ENCODE measurements at regions not wholly inside any gene's neighbourhood (a gene's known extent, or its start where the extent isn't known, plus 50 kb on each side); places are given as distances from the start of the nearest gene placed in this dataset.
A peak's percentile ranks its signal among the peaks of the same experiment; 100 is the strongest.

DNA sequence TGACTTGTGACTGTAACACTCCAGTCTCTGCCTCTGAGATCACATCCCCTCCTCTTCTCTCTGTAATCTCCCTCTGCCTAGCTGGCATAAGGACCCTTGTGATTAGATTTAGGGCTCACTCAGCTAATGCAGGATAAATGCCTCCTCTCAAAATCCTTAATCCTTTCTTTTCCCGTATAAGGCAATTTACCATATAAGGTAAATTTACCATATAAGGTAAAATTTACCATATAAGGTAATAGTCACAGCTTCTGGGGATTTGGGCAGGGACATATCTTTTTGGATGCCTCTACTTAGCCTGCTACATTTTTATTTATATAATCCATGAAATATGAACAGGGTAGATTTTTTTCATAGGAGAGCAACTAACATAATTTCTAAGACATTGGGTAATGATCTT lies 318.0 kb upstream of the PUM3 start:
- H3K36me3 ChIP-seq: no peaks in the 10 kb centered on the region
- no peaks in the 10 kb centered on the region for H3K27me3 ChIP-seq
- intact Hi-C loops (cut with DNase I): no loop called here
- no peaks in the 10 kb centered on the region for H3K4me1 ChIP-seq
- no peak overlapping the region for H3K4me3 ChIP-seq
- TF ChIP-seq POLR2A (IDR thresholded peaks at IDR 0.05): no peak
- TF ChIP-seq, protein P1, sequence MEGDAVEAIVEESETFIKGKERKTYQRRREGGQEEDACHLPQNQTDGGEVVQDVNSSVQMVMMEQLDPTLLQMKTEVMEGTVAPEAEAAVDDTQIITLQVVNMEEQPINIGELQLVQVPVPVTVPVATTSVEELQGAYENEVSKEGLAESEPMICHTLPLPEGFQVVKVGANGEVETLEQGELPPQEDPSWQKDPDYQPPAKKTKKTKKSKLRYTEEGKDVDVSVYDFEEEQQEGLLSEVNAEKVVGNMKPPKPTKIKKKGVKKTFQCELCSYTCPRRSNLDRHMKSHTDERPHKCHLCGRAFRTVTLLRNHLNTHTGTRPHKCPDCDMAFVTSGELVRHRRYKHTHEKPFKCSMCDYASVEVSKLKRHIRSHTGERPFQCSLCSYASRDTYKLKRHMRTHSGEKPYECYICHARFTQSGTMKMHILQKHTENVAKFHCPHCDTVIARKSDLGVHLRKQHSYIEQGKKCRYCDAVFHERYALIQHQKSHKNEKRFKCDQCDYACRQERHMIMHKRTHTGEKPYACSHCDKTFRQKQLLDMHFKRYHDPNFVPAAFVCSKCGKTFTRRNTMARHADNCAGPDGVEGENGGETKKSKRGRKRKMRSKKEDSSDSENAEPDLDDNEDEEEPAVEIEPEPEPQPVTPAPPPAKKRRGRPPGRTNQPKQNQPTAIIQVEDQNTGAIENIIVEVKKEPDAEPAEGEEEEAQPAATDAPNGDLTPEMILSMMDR (IDR thresholded peaks at IDR 0.05): no peak
- TF ChIP-seq POLR2AphosphoS5 (IDR thresholded peaks at IDR 0.05; ENCODE audit: insufficient read depth in 1 of 2, low read depth in 1 of 2): no peak
- no peak overlapping the region for H3K27ac ChIP-seq
- no peaks in the 10 kb centered on the region for H3K9me3 ChIP-seq
- DNase-seq (ENCODE audit: extremely low spot score in 2 of 2): no peak

DNA sequence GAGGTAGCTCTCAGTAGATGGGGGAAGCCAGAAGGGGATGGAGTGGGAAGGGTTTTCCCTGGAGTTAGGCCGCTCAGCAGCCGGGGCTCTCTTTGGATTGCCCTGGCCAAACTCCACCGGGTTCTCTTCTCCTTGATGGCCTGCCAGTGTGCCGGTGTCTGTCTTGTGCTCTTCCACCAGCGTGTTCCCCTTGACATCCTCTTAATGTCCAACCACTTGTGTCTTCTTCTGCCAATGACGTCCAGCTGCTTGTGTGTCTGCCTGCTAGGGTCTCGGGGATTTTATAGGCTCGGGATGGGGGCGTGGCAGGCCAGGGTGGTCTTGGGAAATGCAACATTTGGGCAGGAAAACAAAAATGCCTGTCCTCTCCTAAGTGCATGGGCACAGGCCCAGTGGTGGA lies 313.1 kb upstream of the PUM3 start:
- intact Hi-C loops (cut with DNase I): no loop called here
- no peak overlapping the region for H3K4me3 ChIP-seq
- TF ChIP-seq POLR2A (IDR thresholded peaks at IDR 0.05): no peak
- TF ChIP-seq, protein P1 (IDR thresholded peaks at IDR 0.05): no peak
- TF ChIP-seq POLR2AphosphoS5 (IDR thresholded peaks at IDR 0.05; ENCODE audit: insufficient read depth in 1 of 2, low read depth in 1 of 2): no peak

DNA sequence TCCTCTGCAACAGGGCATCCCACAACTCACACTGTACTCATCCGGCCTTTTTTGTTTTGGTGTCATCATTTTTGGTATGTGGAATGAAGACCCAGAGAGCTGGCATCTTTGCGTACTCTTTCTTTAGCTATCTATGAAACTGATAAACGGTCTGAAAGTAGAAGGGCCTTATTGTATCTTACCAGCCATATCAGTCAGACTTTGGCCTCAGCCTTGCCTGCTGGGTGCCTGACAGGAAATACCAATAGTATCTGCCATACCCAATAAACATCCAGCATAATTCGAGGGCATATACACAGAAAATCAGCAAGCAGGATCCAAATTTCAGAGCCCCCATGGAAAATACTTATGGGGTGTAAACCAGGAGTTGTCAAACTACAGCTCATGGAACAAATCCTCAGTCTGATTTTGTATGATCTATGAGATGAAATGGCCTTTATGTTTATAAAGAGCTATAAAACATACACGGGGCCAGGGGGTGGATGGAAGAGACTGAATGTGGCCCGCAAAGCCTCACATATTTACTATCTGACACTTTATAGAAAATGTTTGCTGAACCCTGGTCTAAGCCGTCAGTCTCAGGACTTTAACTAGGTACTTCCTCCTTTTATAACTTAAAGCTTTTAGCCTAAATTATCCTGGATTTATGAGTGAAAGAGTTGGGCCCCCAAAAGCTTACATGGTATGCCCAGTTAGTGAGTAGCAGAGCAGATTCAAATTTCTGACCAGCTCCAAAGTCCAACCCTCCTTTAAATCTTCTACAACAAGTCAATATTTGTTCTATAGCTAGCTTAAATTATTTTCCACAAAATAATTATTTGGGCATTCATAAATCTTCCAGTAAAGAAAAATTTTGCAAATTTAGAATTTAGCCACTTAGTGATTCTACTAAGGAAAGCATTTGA lies 308.0 kb upstream of the PUM3 start:
- TF ChIP-seq POLR2A (IDR thresholded peaks at IDR 0.05) (no peak), POLR2AphosphoS5 (IDR thresholded peaks at IDR 0.05; ENCODE audit: insufficient read depth in 1 of 2, low read depth in 1 of 2) (no peak)
- TF ChIP-seq, protein P1 (IDR thresholded peaks at IDR 0.05): no peak
- no peaks in the 10 kb centered on the region for H3K4me1 ChIP-seq
- DNase-seq (ENCODE audit: extremely low spot score in 2 of 2): no peak
- no peaks in the 10 kb centered on the region for H3K36me3 ChIP-seq
- H3K27me3 ChIP-seq: no peaks in the 10 kb centered on the region
- intact Hi-C loops (cut with DNase I): no loop called here
- no peaks in the 10 kb centered on the region for H3K9me3 ChIP-seq
- no peak overlapping the region for H3K27ac ChIP-seq
- H3K4me3 ChIP-seq: no peak overlapping the region

More for the DNA sequence above, 313.1 kb upstream of the PUM3 start:
- Histone ChIP-seq H3K4me1 (no peaks in the 10 kb centered on the region), H3K27me3 (no peaks in the 10 kb centered on the region), H3K36me3 (no peaks in the 10 kb centered on the region), H3K27ac (no peak overlapping the region), H3K9me3 (no peaks in the 10 kb centered on the region)
- peak in 1 of 2 donors; percentile 93 for DNase-seq (ENCODE audit: extremely low spot score in 2 of 2)

DNA sequence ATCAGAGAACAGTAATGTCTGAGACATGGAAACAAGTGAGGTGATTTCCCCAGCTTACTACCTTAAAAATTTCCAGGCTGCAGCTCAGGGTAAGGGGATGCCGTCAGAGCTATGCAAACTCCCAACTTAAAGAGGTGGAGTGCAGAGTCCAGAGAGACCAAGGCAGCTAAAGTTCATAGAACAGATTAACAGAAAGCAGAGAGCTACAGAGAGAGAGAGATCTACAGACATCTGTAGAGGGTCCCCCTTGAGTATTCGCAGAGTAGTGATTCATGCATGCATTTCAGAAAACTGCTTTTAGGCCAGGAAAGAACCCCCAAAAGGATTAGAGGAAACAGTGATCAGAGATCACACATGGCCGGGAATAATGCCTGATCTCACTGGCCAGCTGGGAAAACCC lies 306.2 kb upstream of the PUM3 start:
- Histone ChIP-seq H3K27me3 (no peaks in the 10 kb centered on the region), H3K36me3 (no peaks in the 10 kb centered on the region), H3K9me3 (no peaks in the 10 kb centered on the region), H3K4me3 (no peak overlapping the region), H3K4me1 (no peaks in the 10 kb centered on the region), H3K27ac (no peak overlapping the region)
- intact Hi-C loops (cut with DNase I): no loop called here
- TF ChIP-seq, protein P1 (IDR thresholded peaks at IDR 0.05): no peak
- TF ChIP-seq POLR2A (IDR thresholded peaks at IDR 0.05): no peak
- TF ChIP-seq POLR2AphosphoS5 (IDR thresholded peaks at IDR 0.05; ENCODE audit: insufficient read depth in 1 of 2, low read depth in 1 of 2): no peak
- no peak for DNase-seq (ENCODE audit: extremely low spot score in 2 of 2)

Data from vagina (tissue), 2 donors.